ENCODE measurements at regions not wholly inside any gene's neighbourhood (a gene's known extent, or its start where the extent isn't known, plus 50 kb on each side); places are given as distances from the start of the nearest gene placed in this dataset.
A peak's percentile ranks its signal among the peaks of the same experiment; 100 is the strongest.

DNA sequence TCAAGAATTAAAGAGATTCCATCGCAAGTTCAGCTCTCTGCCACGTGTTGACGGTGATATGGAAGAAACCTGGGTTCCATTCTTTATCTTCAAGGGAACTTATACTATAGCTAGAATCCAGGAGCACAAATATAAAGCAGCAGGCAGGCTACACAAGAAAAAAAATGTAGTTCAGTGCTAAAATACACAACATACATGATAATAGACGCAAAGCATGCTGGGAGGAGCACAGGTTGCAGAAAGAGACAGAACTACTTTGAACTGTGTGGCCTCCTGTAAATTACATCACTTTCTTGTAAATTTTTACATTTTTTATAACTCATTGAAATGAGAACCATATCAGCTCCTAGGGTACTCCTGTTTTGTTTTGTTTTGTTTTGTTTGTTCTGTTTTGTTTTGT lies 53.8 kb upstream of the RBM24 start:
- Histone ChIP-seq H3K4me3 (no peak overlapping the region), H3K4me2 (no peak overlapping the region), H3K9me2 (ENCODE audit: insufficient read depth) (0 out of 2 replicates have a peak, but pooled peaks cover 4% of the 10 kb centered on the region), H3K36me3 (ENCODE audit: insufficient read depth) (no peaks in the 10 kb centered on the region), H2AFZ (peak overlapping the region; percentile 52; the same call in 1 of the 2 replicates), H3F3A (replicated peaks; ENCODE audit: low read depth) (no peaks in the 10 kb centered on the region), H3K4me1 (ENCODE audit: insufficient read depth) (no peaks in the 10 kb centered on the region), H3K27me3 (ENCODE audit: insufficient read depth) (no peaks in the 10 kb centered on the region), H3K27ac (ENCODE audit: low read depth) (no peak overlapping the region), H4K20me1 (replicated peaks; ENCODE audit: insufficient read depth) (no peaks in the 10 kb centered on the region), H3K79me2 (replicated peaks; ENCODE audit: insufficient read depth) (no peaks in the 10 kb centered on the region)
- ATAC-seq (no peak), DNase-seq (ENCODE audit: low spot score) (no peak)
- H3K36me3 Mint-ChIP-seq (ENCODE audit: low read depth) = peaks cover 7% of the 10 kb centered on the region; the same call in 2 of the 3 replicates
- H3K27ac Mint-ChIP-seq = no peak overlapping the region; the same call in 1 of the 2 replicates
- peaks cover 4% of the 10 kb centered on the region; the same call in 2 of the 3 replicates for H3K4me1 Mint-ChIP-seq
- no peaks in the 10 kb centered on the region for H3K27me3 Mint-ChIP-seq (ENCODE audit: insufficient read depth, low read depth, poor library complexity)
- no peak for TF ChIP-seq EZH2phosphoT487 (IDR thresholded peaks at IDR 0.05; ENCODE audit: unreplicated experiment)
- TF ChIP-seq ZNF114 (CRISPR knock-in tag; IDR thresholded peaks at IDR 0.05) = no peak
- no peak for TF ChIP-seq CREB1 (CRISPR knock-in tag; IDR thresholded peaks at IDR 0.05; ENCODE audit: low read depth)
- TF ChIP-seq, protein P1, sequence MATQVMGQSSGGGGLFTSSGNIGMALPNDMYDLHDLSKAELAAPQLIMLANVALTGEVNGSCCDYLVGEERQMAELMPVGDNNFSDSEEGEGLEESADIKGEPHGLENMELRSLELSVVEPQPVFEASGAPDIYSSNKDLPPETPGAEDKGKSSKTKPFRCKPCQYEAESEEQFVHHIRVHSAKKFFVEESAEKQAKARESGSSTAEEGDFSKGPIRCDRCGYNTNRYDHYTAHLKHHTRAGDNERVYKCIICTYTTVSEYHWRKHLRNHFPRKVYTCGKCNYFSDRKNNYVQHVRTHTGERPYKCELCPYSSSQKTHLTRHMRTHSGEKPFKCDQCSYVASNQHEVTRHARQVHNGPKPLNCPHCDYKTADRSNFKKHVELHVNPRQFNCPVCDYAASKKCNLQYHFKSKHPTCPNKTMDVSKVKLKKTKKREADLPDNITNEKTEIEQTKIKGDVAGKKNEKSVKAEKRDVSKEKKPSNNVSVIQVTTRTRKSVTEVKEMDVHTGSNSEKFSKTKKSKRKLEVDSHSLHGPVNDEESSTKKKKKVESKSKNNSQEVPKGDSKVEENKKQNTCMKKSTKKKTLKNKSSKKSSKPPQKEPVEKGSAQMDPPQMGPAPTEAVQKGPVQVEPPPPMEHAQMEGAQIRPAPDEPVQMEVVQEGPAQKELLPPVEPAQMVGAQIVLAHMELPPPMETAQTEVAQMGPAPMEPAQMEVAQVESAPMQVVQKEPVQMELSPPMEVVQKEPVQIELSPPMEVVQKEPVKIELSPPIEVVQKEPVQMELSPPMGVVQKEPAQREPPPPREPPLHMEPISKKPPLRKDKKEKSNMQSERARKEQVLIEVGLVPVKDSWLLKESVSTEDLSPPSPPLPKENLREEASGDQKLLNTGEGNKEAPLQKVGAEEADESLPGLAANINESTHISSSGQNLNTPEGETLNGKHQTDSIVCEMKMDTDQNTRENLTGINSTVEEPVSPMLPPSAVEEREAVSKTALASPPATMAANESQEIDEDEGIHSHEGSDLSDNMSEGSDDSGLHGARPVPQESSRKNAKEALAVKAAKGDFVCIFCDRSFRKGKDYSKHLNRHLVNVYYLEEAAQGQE (IDR thresholded peaks at IDR 0.05; ENCODE audit: unreplicated experiment) = no peak
- TF ChIP-seq JUNB (IDR thresholded peaks at IDR 0.05; ENCODE audit: unreplicated experiment) = no peak
- TF ChIP-seq STAT1 (IDR thresholded peaks at IDR 0.05; ENCODE audit: unreplicated experiment) = no peak
- TF ChIP-seq NANOG (IDR thresholded peaks at IDR 0.05; ENCODE audit: borderline replicate concordance) = no peak
- no peak for TF ChIP-seq ZNF331 (CRISPR knock-in tag; IDR thresholded peaks at IDR 0.05; ENCODE audit: low read depth)
- TF ChIP-seq EZH2 (IDR thresholded peaks at IDR 0.05; ENCODE audit: low read depth, unreplicated experiment) = no peak
- TF ChIP-seq, protein P2, sequence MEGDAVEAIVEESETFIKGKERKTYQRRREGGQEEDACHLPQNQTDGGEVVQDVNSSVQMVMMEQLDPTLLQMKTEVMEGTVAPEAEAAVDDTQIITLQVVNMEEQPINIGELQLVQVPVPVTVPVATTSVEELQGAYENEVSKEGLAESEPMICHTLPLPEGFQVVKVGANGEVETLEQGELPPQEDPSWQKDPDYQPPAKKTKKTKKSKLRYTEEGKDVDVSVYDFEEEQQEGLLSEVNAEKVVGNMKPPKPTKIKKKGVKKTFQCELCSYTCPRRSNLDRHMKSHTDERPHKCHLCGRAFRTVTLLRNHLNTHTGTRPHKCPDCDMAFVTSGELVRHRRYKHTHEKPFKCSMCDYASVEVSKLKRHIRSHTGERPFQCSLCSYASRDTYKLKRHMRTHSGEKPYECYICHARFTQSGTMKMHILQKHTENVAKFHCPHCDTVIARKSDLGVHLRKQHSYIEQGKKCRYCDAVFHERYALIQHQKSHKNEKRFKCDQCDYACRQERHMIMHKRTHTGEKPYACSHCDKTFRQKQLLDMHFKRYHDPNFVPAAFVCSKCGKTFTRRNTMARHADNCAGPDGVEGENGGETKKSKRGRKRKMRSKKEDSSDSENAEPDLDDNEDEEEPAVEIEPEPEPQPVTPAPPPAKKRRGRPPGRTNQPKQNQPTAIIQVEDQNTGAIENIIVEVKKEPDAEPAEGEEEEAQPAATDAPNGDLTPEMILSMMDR (conservative IDR thresholded peaks at IDR 0.05; ENCODE audit: low read depth in 2 of 2) = no peak
- no peak for TF ChIP-seq POLR2AphosphoS5 (IDR thresholded peaks at IDR 0.05; ENCODE audit: low read depth)
- TF ChIP-seq, protein P3, sequence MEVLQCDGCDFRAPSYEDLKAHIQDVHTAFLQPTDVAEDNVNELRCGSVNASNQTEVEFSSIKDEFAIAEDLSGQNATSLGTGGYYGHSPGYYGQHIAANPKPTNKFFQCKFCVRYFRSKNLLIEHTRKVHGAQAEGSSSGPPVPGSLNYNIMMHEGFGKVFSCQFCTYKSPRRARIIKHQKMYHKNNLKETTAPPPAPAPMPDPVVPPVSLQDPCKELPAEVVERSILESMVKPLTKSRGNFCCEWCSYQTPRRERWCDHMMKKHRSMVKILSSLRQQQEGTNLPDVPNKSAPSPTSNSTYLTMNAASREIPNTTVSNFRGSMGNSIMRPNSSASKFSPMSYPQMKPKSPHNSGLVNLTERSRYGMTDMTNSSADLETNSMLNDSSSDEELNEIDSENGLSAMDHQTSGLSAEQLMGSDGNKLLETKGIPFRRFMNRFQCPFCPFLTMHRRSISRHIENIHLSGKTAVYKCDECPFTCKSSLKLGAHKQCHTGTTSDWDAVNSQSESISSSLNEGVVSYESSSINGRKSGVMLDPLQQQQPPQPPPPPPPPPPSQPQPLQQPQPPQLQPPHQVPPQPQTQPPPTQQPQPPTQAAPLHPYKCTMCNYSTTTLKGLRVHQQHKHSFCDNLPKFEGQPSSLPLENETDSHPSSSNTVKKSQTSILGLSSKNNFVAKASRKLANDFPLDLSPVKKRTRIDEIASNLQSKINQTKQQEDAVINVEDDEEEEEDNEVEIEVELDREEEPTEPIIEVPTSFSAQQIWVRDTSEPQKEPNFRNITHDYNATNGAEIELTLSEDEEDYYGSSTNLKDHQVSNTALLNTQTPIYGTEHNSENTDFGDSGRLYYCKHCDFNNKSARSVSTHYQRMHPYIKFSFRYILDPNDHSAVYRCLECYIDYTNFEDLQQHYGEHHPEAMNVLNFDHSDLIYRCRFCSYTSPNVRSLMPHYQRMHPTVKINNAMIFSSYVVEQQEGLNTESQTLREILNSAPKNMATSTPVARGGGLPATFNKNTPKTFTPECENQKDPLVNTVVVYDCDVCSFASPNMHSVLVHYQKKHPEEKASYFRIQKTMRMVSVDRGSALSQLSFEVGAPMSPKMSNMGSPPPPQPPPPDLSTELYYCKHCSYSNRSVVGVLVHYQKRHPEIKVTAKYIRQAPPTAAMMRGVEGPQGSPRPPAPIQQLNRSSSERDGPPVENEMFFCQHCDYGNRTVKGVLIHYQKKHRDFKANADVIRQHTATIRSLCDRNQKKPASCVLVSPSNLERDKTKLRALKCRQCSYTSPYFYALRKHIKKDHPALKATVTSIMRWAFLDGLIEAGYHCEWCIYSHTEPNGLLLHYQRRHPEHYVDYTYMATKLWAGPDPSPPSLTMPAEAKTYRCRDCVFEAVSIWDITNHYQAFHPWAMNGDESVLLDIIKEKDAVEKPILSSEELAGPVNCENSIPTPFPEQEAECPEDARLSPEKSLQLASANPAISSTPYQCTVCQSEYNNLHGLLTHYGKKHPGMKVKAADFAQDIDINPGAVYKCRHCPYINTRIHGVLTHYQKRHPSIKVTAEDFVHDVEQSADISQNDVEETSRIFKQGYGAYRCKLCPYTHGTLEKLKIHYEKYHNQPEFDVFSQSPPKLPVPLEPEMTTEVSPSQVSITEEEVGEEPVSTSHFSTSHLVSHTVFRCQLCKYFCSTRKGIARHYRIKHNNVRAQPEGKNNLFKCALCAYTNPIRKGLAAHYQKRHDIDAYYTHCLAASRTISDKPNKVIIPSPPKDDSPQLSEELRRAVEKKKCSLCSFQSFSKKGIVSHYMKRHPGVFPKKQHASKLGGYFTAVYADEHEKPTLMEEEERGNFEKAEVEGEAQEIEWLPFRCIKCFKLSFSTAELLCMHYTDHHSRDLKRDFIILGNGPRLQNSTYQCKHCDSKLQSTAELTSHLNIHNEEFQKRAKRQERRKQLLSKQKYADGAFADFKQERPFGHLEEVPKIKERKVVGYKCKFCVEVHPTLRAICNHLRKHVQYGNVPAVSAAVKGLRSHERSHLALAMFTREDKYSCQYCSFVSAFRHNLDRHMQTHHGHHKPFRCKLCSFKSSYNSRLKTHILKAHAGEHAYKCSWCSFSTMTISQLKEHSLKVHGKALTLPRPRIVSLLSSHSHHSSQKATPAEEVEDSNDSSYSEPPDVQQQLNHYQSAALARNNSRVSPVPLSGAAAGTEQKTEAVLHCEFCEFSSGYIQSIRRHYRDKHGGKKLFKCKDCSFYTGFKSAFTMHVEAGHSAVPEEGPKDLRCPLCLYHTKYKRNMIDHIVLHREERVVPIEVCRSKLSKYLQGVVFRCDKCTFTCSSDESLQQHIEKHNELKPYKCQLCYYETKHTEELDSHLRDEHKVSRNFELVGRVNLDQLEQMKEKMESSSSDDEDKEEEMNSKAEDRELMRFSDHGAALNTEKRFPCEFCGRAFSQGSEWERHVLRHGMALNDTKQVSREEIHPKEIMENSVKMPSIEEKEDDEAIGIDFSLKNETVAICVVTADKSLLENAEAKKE (CRISPR knock-in tag; IDR thresholded peaks at IDR 0.05) = no peak
- TF ChIP-seq, protein P4, sequence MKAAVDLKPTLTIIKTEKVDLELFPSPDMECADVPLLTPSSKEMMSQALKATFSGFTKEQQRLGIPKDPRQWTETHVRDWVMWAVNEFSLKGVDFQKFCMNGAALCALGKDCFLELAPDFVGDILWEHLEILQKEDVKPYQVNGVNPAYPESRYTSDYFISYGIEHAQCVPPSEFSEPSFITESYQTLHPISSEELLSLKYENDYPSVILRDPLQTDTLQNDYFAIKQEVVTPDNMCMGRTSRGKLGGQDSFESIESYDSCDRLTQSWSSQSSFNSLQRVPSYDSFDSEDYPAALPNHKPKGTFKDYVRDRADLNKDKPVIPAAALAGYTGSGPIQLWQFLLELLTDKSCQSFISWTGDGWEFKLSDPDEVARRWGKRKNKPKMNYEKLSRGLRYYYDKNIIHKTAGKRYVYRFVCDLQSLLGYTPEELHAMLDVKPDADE (IDR thresholded peaks at IDR 0.05) = no peak
- no peak overlapping the region for H3K4me3 Mint-ChIP-seq
- H3K9me3 Mint-ChIP-seq = peaks cover 12% of the 10 kb centered on the region
